BE2C (cell line): ENCODE measurements at regions not wholly inside any gene's neighbourhood (a gene's known extent, or its start where the extent isn't known, plus 50 kb on each side); places are given as distances from the start of the nearest gene placed in this dataset.

Experiments
- DNase-seq: peaks from one replicate; pipeline ENCODE4 v3.0.0-alpha.2; 2020
- H3K27me3 ChIP-seq: fragments of 250-450 bp; sonication (Bioruptor Pico); 2 replicates; pipeline ENCODE4 v1.5.1; 2020; ENCODE audit warnings: mild to moderate bottlenecking
- H3K36me3 ChIP-seq: fragments of 250-450 bp; sonication (Bioruptor Pico); 2 replicates; pipeline ENCODE4 v1.5.1; 2020; ENCODE audit warnings: mild to moderate bottlenecking
- H3K4me1 ChIP-seq: fragments of 250-450 bp; sonication (Bioruptor Pico); 2 replicates; pipeline ENCODE4 v1.5.1; 2020
- H3K4me3 ChIP-seq: 2 replicates; pipeline ENCODE4 v1.5.1; 2011; ENCODE audit warnings: low read depth, low read length
- H3K9me3 ChIP-seq: fragments of 250-450 bp; sonication (Bioruptor Pico); 2 replicates; pipeline ENCODE4 v1.5.1; 2020
- TF ChIP-seq, protein P1 (sequence below): IDR thresholded peaks from 2 replicates; pipeline ENCODE4 v1.5.1; 2012; ENCODE audit warnings: mild to moderate bottlenecking, low read depth, low read length

DNA sequence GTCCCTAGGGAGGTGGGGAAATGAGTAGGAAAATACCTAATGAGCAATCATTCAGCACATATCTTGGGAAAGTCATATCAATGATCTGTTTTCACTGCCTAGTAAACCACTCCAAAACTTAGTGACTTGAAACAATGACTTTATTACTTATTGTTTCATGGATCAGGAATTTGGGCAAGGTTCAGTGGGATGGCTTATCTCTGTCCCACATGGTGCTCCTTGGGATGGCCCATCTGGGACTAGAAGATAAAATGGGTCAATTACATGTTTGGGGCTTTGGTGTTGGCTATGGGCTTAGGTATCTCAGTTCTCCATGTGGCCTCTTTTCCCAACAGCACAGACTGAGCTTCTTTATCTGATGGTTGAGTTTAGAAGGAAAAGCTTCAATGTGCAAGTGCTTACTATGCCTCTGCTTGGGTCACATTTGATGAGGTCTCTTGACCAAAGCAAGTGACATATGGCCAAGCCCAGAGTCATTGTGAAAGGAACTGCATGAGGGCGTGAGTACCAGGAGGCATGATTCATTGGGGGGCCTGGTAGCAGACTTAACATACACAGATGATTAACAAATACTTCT is 218.1 kb upstream of the TNP1 start:
- no peaks in the 10 kb centered on the region for H3K9me3 ChIP-seq
- no peak overlapping the region for H3K4me3 ChIP-seq
- TF ChIP-seq, protein P1, sequence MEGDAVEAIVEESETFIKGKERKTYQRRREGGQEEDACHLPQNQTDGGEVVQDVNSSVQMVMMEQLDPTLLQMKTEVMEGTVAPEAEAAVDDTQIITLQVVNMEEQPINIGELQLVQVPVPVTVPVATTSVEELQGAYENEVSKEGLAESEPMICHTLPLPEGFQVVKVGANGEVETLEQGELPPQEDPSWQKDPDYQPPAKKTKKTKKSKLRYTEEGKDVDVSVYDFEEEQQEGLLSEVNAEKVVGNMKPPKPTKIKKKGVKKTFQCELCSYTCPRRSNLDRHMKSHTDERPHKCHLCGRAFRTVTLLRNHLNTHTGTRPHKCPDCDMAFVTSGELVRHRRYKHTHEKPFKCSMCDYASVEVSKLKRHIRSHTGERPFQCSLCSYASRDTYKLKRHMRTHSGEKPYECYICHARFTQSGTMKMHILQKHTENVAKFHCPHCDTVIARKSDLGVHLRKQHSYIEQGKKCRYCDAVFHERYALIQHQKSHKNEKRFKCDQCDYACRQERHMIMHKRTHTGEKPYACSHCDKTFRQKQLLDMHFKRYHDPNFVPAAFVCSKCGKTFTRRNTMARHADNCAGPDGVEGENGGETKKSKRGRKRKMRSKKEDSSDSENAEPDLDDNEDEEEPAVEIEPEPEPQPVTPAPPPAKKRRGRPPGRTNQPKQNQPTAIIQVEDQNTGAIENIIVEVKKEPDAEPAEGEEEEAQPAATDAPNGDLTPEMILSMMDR, result no peak
- H3K36me3 ChIP-seq, result no peaks in the 10 kb centered on the region
- no peaks in the 10 kb centered on the region for H3K4me1 ChIP-seq
- no peak for DNase-seq
- no peaks in the 10 kb centered on the region for H3K27me3 ChIP-seq

DNA sequence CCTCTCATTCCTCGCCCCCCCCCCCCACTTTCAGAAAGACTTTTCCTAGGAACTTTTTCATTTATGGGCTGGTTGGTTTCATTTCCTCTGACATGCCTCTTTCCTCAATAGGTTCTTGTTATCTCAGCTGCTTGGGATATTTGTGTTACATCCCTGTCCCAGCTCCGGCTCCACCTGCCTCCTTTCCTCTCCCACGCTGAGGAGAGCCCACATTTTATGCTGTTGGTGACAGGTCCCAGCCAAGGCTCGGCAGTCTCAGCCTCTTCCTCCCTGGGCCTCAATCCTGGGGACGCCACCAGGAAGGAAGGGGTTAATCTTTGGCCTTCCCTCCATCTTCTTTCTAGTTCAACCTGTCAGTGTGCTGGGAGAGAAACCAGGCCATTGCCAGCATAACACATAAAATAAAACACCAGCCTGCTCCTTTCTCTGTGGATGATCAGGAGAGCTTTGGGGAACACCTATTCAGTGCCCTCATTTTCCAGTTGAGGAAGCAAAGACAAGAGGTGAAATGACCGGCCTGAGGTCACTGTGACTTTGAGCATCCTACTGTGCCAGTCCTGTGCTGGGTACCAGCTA is 216.9 kb upstream of the TNP1 start:
- TF ChIP-seq, protein P1, result no peak
- Histone ChIP-seq H3K9me3 (no peaks in the 10 kb centered on the region), H3K27me3 (no peaks in the 10 kb centered on the region), H3K36me3 (no peaks in the 10 kb centered on the region), H3K4me1 (no peaks in the 10 kb centered on the region), H3K4me3 (no peak overlapping the region)
- DNase-seq, result no peak

DNA sequence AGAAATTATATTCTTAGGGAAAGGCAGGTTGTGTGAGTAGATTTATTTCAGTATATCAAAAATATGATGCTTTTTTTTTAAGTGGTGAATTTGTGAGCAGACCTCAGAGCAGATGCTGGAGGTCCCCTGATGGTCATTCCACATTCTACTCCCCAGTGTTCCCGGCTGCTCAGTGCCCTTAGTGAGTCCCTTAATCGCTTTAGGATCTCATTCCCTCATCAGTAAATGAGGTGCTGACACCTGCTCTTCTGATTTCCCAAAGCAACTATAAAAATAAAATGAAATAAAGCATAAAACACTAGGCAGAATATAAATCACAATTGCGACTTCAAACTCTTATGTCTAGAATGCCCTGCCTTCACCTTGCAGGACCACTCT is 216.2 kb upstream of the TNP1 start:
- H3K36me3 ChIP-seq, result no peaks in the 10 kb centered on the region
- no peak for DNase-seq
- TF ChIP-seq, protein P1, result no peak

DNA sequence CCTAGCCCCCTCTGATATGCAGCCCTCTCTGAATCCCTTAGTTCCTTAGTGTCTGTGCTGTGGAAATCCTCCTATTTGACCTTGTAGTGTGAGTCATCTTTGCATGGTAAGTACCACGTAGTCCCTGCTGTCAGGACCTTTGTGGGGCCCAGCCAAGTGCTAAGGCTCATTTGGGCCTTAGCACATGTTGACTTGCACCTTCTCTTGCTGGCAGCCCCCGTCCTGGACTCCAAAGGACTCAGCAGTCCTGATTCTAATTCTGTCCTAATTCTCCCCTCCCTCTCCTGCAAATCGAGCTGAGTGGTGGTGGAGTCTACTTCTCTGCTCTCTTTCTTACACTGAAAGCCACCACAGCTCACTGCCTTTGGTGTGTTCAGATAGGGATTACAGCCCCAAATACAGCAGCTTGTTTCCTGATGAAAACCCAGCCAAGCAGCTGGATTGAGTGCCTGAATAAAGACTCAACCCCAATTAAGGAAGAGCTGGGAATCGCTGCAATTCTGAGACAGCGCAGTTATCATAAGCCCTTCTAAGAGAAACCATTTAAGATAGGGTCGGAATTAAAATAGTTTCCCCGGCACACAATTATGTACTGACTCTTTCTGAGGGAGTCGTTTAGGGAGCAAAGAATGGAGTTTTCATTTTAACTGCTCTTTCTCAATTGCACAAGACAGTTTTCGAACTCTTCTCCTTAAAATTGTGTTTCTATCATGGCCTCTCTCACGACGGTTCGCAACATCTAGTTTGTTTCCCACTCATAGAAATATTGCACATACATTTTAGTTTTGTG is 215.6 kb upstream of the TNP1 start:
- TF ChIP-seq, protein P1, result no peak
- Histone ChIP-seq H3K9me3 (no peaks in the 10 kb centered on the region), H3K27me3 (no peaks in the 10 kb centered on the region), H3K36me3 (no peaks in the 10 kb centered on the region), H3K4me1 (no peaks in the 10 kb centered on the region), H3K4me3 (no peak overlapping the region)
- no peak for DNase-seq

More for the DNA sequence above, 216.2 kb upstream of the TNP1 start:
- Histone ChIP-seq H3K9me3 (no peaks in the 10 kb centered on the region), H3K27me3 (no peaks in the 10 kb centered on the region), H3K4me1 (no peaks in the 10 kb centered on the region), H3K4me3 (no peak overlapping the region)

DNA sequence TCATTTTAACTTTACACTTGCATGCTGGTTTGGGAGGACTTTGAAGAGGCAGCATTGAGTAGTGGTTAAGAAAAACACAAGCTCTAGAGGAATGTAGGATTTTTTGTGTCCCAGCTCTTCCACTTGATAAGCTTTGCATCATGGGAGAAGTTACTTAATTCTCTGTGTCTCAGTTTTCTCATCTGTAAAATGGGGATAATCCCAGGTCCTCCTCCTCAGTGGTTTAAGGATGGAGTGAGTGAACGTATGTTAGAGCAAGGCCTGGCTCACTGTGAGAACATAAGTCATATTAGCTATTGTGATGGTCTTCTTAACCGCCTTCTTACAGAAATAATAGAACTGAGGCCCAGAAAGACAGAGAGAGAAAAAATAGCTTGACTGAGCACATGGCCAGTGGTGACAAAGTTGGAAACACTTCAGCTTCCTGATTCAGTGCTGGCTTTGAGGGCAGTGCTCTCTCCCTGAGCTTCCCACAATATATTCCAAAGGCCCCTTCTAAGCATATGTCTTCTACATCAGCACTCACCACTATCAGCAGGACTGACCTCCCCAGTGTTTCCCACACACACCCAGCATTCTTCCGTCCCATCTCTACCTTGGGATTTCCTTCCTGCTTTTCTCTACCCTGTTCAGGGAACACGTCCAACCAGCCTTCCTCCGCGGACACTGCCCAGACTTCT is 214.9 kb upstream of the TNP1 start:
- TF ChIP-seq, protein P1, result no peak
- Histone ChIP-seq H3K36me3 (no peaks in the 10 kb centered on the region), H3K9me3 (no peaks in the 10 kb centered on the region), H3K27me3 (no peaks in the 10 kb centered on the region), H3K4me3 (no peak overlapping the region), H3K4me1 (no peaks in the 10 kb centered on the region)
- DNase-seq, result no peak

DNA sequence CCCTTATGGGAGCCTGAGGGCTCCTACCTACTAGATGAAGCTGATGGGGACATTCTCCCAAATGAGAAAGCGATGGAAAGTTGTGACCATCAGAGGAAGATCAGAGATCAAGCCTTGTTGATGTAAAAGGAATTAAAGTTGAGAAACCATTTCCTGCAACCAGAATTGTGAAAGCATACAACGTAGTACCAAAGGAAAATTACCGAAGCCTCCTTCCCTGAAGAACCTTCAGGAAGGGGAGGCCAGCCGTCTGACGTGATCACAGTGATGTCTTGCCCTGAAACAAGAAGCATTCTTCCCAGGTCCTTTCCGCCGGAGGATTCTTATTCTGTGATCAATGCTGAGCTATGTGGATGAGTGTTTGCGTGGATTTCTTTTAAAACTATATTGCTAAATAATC is 211.6 kb upstream of the TNP1 start:
- H3K9me3 ChIP-seq, result 0 out of 2 replicates have a peak, but pooled peaks cover 3% of the 10 kb centered on the region
- TF ChIP-seq, protein P1, result no peak
- H3K4me3 ChIP-seq, result no peak overlapping the region
- no peaks in the 10 kb centered on the region for H3K4me1 ChIP-seq
- no peak for DNase-seq
- no peaks in the 10 kb centered on the region for H3K27me3 ChIP-seq
- H3K36me3 ChIP-seq, result no peaks in the 10 kb centered on the region
